Cardiac muscle cell (in vitro differentiated cells and primary cell): ENCODE measurements at regions not wholly inside any gene's neighbourhood (a gene's known extent, or its start where the extent isn't known, plus 50 kb on each side); places are given as distances from the start of the nearest gene placed in this dataset.

Experiments used
- DNase-seq, 2 donors: peaks; one replicate each; pipeline versions ENCODE4 v3.0.0 to v3.0.0-alpha.2; 2010 to 2017; ENCODE audit warnings: low read depth in 1 of 2, low spot score in 1 of 2
- H3K27ac ChIP-seq: fragments of 200-600 bp; sonication (generic); 2 replicates; pipeline ENCODE4 v1.5.1; 2016
- H3K27me3 ChIP-seq: fragments of 200-600 bp; sonication (generic); 2 replicates; pipeline ENCODE4 v1.6.0; 2016; ENCODE audit warnings: control low read depth
- H3K36me3 ChIP-seq: fragments of 200-600 bp; sonication (generic); 2 replicates; pipeline ENCODE4 v1.5.1; 2016; ENCODE audit warnings: control low read depth
- H3K4me1 ChIP-seq: fragments of 200-600 bp; sonication (generic); 2 replicates; pipeline ENCODE4 v1.8.1; 2017; ENCODE audit warnings: low read depth, mild to moderate bottlenecking, mixed run types
- H3K4me3 ChIP-seq: fragments of 200-600 bp; sonication (generic); 2 replicates; pipeline ENCODE4 v1.5.1; 2016; ENCODE audit warnings: mild to moderate bottlenecking
- H3K9me3 ChIP-seq: fragments of 200-600 bp; sonication (generic); 2 replicates; pipeline ENCODE4 v1.5.1; 2017; ENCODE audit warnings: low read depth, mild to moderate bottlenecking, control low read depth
- TF ChIP-seq, protein P1 (sequence below): IDR thresholded peaks from 2 replicates; pipeline ENCODE4 v1.5.1; 2012; ENCODE audit warnings: low read depth, mild to moderate bottlenecking, low read length

DNA sequence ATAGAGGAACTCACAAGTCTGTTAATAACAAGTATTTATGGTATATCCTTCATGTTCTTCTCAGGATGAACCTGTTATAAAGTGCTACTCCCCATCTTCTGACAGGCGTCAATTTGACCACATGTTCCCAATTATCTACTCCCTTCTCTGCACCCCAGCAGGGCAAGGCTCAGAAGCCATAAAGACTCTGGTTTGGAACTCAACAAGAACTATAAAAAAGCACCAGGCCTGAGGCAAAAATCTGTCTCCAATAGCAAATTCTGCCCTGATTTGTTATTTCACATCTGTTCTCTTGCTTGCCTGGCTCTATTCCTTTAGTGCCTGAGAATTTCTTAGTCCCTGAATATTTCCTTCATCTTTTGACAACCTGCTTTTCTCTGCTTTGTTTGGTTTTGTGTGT lies 618.2 kb upstream of the KIRREL3 start:
- no peaks in the 10 kb centered on the region for H3K4me1 ChIP-seq
- no peaks in the 10 kb centered on the region for H3K27me3 ChIP-seq
- no peak overlapping the region for H3K4me3 ChIP-seq
- no peaks in the 10 kb centered on the region for H3K36me3 ChIP-seq
- no peaks in the 10 kb centered on the region for H3K9me3 ChIP-seq
- no peak overlapping the region for H3K27ac ChIP-seq
- TF ChIP-seq, protein P1, sequence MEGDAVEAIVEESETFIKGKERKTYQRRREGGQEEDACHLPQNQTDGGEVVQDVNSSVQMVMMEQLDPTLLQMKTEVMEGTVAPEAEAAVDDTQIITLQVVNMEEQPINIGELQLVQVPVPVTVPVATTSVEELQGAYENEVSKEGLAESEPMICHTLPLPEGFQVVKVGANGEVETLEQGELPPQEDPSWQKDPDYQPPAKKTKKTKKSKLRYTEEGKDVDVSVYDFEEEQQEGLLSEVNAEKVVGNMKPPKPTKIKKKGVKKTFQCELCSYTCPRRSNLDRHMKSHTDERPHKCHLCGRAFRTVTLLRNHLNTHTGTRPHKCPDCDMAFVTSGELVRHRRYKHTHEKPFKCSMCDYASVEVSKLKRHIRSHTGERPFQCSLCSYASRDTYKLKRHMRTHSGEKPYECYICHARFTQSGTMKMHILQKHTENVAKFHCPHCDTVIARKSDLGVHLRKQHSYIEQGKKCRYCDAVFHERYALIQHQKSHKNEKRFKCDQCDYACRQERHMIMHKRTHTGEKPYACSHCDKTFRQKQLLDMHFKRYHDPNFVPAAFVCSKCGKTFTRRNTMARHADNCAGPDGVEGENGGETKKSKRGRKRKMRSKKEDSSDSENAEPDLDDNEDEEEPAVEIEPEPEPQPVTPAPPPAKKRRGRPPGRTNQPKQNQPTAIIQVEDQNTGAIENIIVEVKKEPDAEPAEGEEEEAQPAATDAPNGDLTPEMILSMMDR = no peak
- DNase-seq = no peak

DNA sequence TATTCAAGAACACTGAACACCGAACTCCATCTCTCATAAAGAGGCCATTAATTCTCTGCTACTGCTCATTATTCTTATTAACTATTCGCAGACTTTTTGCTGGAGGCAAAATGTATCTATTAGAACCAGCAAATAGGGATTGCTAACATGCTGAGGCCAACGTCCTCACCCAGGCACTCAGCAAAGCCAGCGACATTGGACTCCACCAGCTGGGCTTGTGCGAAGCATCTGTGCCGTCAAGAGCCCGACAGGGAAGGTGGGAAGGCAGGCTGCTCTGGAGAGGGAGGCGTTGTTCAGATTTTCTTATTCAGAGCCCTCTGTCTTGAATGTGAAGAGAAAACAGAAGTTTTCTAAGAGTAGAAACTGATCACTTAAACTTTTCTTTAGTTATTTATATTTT lies 615.6 kb upstream of the KIRREL3 start:
- peaks cover under 1% of the 10 kb centered on the region for H3K4me1 ChIP-seq
- TF ChIP-seq, protein P1 = no peak

DNA sequence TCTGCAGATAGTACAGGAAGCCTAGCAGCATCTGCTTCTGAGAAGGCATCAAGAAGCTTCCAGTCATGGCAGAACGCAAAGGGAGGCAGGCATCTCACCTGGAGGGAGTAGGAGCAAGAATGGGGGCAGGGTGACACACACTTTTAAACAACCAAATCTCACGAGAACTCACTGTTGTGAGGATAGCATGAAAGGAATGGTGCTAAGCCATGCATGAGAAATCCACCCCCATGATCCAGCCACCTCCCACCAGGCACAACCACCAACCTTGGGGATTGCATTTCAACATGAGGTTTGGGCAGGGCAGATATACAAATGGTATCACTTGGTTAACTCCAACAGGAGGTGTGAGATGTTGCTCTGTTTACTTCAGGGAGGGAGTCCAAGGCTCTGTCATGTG lies 612.0 kb upstream of the KIRREL3 start:
- TF ChIP-seq, protein P1 = no peak
- Histone ChIP-seq H3K4me3 (no peak overlapping the region), H3K27me3 (no peaks in the 10 kb centered on the region), H3K27ac (no peak overlapping the region), H3K9me3 (no peaks in the 10 kb centered on the region), H3K36me3 (no peaks in the 10 kb centered on the region), H3K4me1 (peaks cover 13% of the 10 kb centered on the region)
- DNase-seq = no peak

More for the DNA sequence above, 615.6 kb upstream of the KIRREL3 start:
- no peaks in the 10 kb centered on the region for H3K36me3 ChIP-seq
- H3K4me3 ChIP-seq = no peak overlapping the region
- no peak for DNase-seq
- H3K9me3 ChIP-seq = no peaks in the 10 kb centered on the region
- no peaks in the 10 kb centered on the region for H3K27me3 ChIP-seq
- H3K27ac ChIP-seq = no peak overlapping the region

DNA sequence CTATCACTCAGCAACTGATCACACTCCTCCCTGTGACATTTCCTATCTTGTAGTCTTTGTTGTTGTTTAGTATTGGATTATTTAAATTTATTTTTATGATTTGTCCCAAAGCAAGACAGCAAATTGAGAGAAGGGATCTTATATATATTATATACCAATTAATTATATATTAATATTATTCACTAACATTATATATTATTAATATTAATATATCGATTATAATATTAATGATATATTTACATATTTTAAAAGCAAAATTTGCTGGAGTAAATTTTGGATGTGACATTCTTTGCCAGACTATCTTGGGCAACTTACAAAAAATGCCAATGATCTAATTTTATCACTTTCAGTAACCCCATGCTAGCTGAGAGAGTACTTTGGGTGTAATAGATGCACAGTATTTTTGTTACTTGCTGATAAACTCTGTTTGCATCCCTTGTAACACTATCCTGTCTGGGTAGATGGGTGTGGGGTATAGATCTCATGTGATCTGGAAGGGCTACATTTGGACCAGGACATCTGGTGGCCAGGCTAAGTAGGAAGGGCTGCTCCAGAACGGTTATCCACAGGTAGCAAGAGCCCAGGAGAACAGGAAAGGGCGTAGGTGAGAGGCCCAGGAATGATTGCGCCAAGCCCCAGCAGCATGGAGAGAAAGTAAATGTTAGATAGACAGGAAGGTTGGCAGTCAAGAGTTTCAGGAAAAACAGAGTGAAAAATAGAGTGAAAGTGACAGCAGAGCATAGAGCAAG lies 608.6 kb upstream of the KIRREL3 start:
- no peak overlapping the region for H3K27ac ChIP-seq
- H3K4me3 ChIP-seq = no peak overlapping the region
- TF ChIP-seq, protein P1 = no peak
- no peaks in the 10 kb centered on the region for H3K9me3 ChIP-seq
- H3K27me3 ChIP-seq = no peaks in the 10 kb centered on the region
- H3K4me1 ChIP-seq = peaks cover 13% of the 10 kb centered on the region
- no peak for DNase-seq
- no peaks in the 10 kb centered on the region for H3K36me3 ChIP-seq

DNA sequence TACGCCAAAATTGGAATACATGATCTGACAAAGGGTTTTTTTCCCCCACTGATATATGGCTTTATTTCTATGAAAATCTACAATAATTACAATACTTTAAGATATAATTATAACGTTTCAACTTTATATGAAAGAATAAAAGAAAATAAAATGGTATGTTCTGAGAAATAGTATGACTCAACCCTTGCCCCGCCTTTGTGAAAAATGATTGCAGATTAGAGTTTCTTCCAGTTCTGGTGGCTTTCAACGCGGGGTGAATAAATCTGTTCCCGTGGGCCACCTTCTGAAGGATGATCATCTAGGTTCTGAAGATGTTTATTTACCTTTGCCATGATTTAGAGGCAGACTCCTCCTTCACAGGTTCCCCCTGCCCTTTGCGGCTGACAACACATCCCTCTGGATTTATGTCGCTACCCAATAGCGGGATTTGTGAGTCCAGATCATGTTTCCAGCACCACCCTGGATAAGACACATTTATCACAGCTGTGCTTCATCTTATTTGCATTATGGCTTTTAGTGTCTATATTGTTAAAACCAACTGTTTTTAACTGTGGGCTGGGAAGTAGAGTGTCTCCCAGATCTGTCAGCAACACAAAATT lies 607.0 kb upstream of the KIRREL3 start:
- H3K9me3 ChIP-seq = no peaks in the 10 kb centered on the region
- H3K36me3 ChIP-seq = no peaks in the 10 kb centered on the region
- H3K4me1 ChIP-seq = peaks cover 13% of the 10 kb centered on the region
- no peak overlapping the region for H3K4me3 ChIP-seq
- TF ChIP-seq, protein P1 = no peak
- no peak for DNase-seq
- no peaks in the 10 kb centered on the region for H3K27me3 ChIP-seq
- H3K27ac ChIP-seq = no peak overlapping the region
